ENCODE measurements at regions not wholly inside any gene's neighbourhood (a gene's known extent, or its start where the extent isn't known, plus 50 kb on each side); places are given as distances from the start of the nearest gene placed in this dataset.

GRCh38 chr5:84683594-84683993, 298.9 kb upstream of the EDIL3 start:
- no peak for TF ChIP-seq EZH2 (IDR thresholded peaks at IDR 0.05)
- TF ChIP-seq EGR1 (IDR thresholded peaks at IDR 0.05; ENCODE audit: low read depth), result no peak
- TF ChIP-seq CTCF (IDR thresholded peaks at IDR 0.05 in 2 of 3, conservative IDR thresholded peaks at IDR 0.05 in 1 of 3; ENCODE audit: borderline replicate concordance in 1 of 3, insufficient read depth in 1 of 3, low read depth in 2 of 3, low read length in 2 of 3), result no peak
- TF ChIP-seq EZH2phosphoT487 (IDR thresholded peaks at IDR 0.05; ENCODE audit: borderline replicate concordance), result no peak
- TF ChIP-seq ZBTB33 (IDR thresholded peaks at IDR 0.05; ENCODE audit: extremely low read depth, insufficient replicate concordance, low read length), result no peak

All from HCT116 (cell line).